ENCODE measurements at regions not wholly inside any gene's neighbourhood (a gene's known extent, or its start where the extent isn't known, plus 50 kb on each side); places are given as distances from the start of the nearest gene placed in this dataset.

DNA sequence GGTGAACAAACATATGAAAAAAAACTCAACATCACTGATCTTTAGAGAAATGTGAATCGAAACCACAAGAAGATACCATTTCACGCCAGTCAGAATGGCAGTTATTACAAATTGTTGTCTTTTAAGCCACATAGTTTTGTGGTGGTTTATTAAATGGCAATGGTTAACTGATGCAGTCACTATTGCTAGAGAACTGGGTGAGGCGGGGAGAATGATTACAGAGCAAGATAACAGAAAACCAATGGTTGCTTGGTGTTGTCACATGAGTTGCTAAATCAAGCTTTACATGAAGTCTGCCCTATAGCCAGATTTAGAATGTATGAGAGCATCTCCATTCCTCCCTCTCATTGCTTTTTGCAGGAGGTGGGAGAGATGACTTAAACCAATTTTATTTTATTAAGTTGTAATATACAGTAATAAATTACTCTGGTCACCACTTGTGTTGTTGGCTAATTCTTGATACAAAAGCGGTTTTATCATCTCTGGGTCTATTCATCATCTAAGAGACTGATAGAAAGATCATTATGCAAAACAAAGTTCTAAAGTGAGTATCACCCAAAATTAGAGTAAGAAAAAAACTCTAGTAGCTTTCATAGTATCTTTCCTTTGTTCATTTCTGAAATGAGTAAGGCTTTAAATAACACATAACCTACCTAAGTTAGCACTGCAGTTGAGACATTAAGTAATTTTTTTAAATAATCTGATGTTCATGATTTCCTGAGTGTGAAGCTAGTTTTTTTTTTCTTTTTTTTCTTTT is 859.5 kb downstream of the STIM2 start:
- DNase-seq (ENCODE audit: extremely low spot score), result no peak
- CTCF ChIA-PET, result no interaction called here
- POLR2A ChIA-PET, result no interaction called here
- TF ChIP-seq CTBP1 (IDR thresholded peaks at IDR 0.05; ENCODE audit: borderline replicate concordance), result no peak
- TF ChIP-seq NFRKB (IDR thresholded peaks at IDR 0.05), result no peak
- no peak for TF ChIP-seq FOXK2 (IDR thresholded peaks at IDR 0.05)
- no peak for TF ChIP-seq SUZ12 (IDR thresholded peaks at IDR 0.05)
- TF ChIP-seq L3MBTL2 (conservative IDR thresholded peaks at IDR 0.05), result no peak
- no peak for TF ChIP-seq TARDBP (IDR thresholded peaks at IDR 0.05)
- TF ChIP-seq ARNT (IDR thresholded peaks at IDR 0.05), result no peak
- TF ChIP-seq FOXM1 (IDR thresholded peaks at IDR 0.05; ENCODE audit: borderline replicate concordance), result no peak
- TF ChIP-seq LEF1 (IDR thresholded peaks at IDR 0.05; ENCODE audit: borderline replicate concordance), result no peak
- no peak for TF ChIP-seq ELF4 (IDR thresholded peaks at IDR 0.05)
- TF ChIP-seq, protein P1, sequence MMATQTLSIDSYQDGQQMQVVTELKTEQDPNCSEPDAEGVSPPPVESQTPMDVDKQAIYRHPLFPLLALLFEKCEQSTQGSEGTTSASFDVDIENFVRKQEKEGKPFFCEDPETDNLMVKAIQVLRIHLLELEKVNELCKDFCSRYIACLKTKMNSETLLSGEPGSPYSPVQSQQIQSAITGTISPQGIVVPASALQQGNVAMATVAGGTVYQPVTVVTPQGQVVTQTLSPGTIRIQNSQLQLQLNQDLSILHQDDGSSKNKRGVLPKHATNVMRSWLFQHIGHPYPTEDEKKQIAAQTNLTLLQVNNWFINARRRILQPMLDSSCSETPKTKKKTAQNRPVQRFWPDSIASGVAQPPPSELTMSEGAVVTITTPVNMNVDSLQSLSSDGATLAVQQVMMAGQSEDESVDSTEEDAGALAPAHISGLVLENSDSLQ (IDR thresholded peaks at IDR 0.05), result no peak
- TF ChIP-seq HDGF (IDR thresholded peaks at IDR 0.05; ENCODE audit: borderline replicate concordance), result no peak
- TF ChIP-seq BHLHE40 (IDR thresholded peaks at IDR 0.05; ENCODE audit: borderline replicate concordance), result no peak
- TF ChIP-seq SP1 (IDR thresholded peaks at IDR 0.05), result no peak
- no peak for TF ChIP-seq FOXA1 (IDR thresholded peaks at IDR 0.05)
- TF ChIP-seq ZNF384 (IDR thresholded peaks at IDR 0.05), result no peak

DNA sequence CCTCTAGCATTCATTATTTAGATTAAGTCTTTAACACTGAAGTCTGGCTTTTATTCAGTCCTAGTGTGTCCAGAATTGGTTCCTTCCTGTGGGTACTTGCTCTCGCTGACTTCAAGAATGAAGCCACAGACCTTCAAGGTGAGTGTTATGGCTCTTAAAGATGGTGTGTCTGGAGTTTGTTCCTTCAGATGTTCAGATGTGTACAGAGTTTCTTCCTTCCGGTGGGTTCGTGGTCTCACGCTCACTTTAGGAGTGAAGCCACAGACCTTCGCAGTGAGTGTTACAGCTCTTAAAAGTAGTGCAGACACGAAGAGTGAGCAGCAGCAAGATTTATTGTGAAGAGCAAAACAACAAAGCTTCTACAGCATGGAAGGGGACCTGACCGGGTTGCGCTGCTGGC is 860.6 kb downstream of the STIM2 start:
- POLR2A ChIA-PET, result no interaction called here
- CTCF ChIA-PET, result no interaction called here
- DNase-seq (ENCODE audit: extremely low spot score), result no peak
- no peak for TF ChIP-seq HDGF (IDR thresholded peaks at IDR 0.05; ENCODE audit: borderline replicate concordance)
- TF ChIP-seq SUZ12 (IDR thresholded peaks at IDR 0.05), result no peak
- TF ChIP-seq NFRKB (IDR thresholded peaks at IDR 0.05), result no peak
- TF ChIP-seq ARNT (IDR thresholded peaks at IDR 0.05), result no peak
- no peak for TF ChIP-seq ELF4 (IDR thresholded peaks at IDR 0.05)
- TF ChIP-seq L3MBTL2 (conservative IDR thresholded peaks at IDR 0.05), result no peak
- no peak for TF ChIP-seq CTBP1 (IDR thresholded peaks at IDR 0.05; ENCODE audit: borderline replicate concordance)
- TF ChIP-seq TARDBP (IDR thresholded peaks at IDR 0.05), result no peak
- no peak for TF ChIP-seq LEF1 (IDR thresholded peaks at IDR 0.05; ENCODE audit: borderline replicate concordance)
- TF ChIP-seq FOXA1 (IDR thresholded peaks at IDR 0.05), result no peak
- no peak for TF ChIP-seq FOXM1 (IDR thresholded peaks at IDR 0.05; ENCODE audit: borderline replicate concordance)
- TF ChIP-seq, protein P1 (IDR thresholded peaks at IDR 0.05), result no peak
- TF ChIP-seq FOXK2 (IDR thresholded peaks at IDR 0.05), result no peak
- TF ChIP-seq BHLHE40 (IDR thresholded peaks at IDR 0.05; ENCODE audit: borderline replicate concordance), result no peak
- no peak for TF ChIP-seq SP1 (IDR thresholded peaks at IDR 0.05)
- no peak for TF ChIP-seq ZNF384 (IDR thresholded peaks at IDR 0.05)

DNA sequence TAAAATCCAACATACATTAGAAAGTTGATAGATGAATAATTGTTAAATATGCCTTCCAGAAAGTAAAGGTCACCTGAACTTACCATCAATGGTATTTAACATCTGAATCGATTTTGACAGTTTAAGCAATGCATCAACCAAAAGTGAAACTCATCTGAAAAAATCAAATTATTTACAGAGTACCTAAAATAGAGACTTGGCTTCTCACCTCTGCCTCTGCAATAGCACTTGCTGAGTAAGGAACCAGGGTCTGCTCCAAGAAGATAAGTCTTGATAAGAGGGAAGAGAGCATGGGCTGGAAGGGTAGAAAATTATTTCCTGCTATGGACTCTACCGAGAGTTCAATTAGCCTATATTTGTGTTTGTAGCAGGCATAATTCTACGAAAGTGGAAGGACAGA is 868.3 kb downstream of the STIM2 start:
- no peak for DNase-seq (ENCODE audit: extremely low spot score)
- TF ChIP-seq ARNT (IDR thresholded peaks at IDR 0.05) (no peak), CTBP1 (IDR thresholded peaks at IDR 0.05; ENCODE audit: borderline replicate concordance) (no peak), HDGF (IDR thresholded peaks at IDR 0.05; ENCODE audit: borderline replicate concordance) (no peak), NFRKB (IDR thresholded peaks at IDR 0.05) (no peak), L3MBTL2 (conservative IDR thresholded peaks at IDR 0.05) (no peak), FOXA1 (IDR thresholded peaks at IDR 0.05) (no peak), LEF1 (IDR thresholded peaks at IDR 0.05; ENCODE audit: borderline replicate concordance) (no peak), TARDBP (IDR thresholded peaks at IDR 0.05) (no peak), BHLHE40 (IDR thresholded peaks at IDR 0.05; ENCODE audit: borderline replicate concordance) (no peak), SP1 (IDR thresholded peaks at IDR 0.05) (no peak), ELF4 (IDR thresholded peaks at IDR 0.05) (no peak), SUZ12 (IDR thresholded peaks at IDR 0.05) (no peak), FOXK2 (IDR thresholded peaks at IDR 0.05) (no peak)
- TF ChIP-seq, protein P1 (IDR thresholded peaks at IDR 0.05), result no peak
- POLR2A ChIA-PET, result no interaction called here
- CTCF ChIA-PET, result no interaction called here

DNA sequence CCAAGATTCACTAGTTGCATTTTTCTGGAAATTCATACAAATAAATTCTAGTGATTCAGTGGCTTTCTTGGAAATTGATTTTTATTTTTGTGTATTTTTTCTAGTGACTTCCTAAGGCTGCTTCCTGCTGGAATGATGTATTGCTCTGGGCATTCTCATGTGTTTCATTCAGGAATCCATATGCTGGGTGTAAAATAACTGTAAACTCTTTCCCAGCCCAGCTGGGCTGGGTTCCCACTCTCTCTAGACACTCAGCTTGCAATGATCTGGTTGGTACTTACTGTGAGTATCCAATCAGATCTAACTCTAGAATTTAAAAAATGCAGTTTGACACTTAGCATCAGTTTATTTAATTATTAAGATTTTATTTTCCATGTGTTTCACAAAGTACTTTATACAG is 882.2 kb downstream of the STIM2 start:
- no peak for TF ChIP-seq SP1 (IDR thresholded peaks at IDR 0.05)
- no peak for TF ChIP-seq BHLHE40 (IDR thresholded peaks at IDR 0.05; ENCODE audit: borderline replicate concordance)
- TF ChIP-seq TARDBP (IDR thresholded peaks at IDR 0.05), result no peak
- TF ChIP-seq, protein P1 (IDR thresholded peaks at IDR 0.05), result no peak
- no peak for TF ChIP-seq ELF4 (IDR thresholded peaks at IDR 0.05)
- no peak for TF ChIP-seq CTBP1 (IDR thresholded peaks at IDR 0.05; ENCODE audit: borderline replicate concordance)
- TF ChIP-seq L3MBTL2 (conservative IDR thresholded peaks at IDR 0.05), result no peak
- TF ChIP-seq LEF1 (IDR thresholded peaks at IDR 0.05; ENCODE audit: borderline replicate concordance), result no peak
- TF ChIP-seq FOXA1 (IDR thresholded peaks at IDR 0.05), result no peak
- TF ChIP-seq FOXM1 (IDR thresholded peaks at IDR 0.05; ENCODE audit: borderline replicate concordance), result no peak
- TF ChIP-seq HDGF (IDR thresholded peaks at IDR 0.05; ENCODE audit: borderline replicate concordance), result no peak
- no peak for TF ChIP-seq NFRKB (IDR thresholded peaks at IDR 0.05)
- TF ChIP-seq SUZ12 (IDR thresholded peaks at IDR 0.05), result no peak
- no peak for TF ChIP-seq ZNF384 (IDR thresholded peaks at IDR 0.05)
- TF ChIP-seq FOXK2 (IDR thresholded peaks at IDR 0.05), result no peak
- TF ChIP-seq ARNT (IDR thresholded peaks at IDR 0.05), result no peak
- ChIA-PET CTCF (no interaction called here), POLR2A (no interaction called here)
- DNase-seq (ENCODE audit: extremely low spot score), result no peak

All from HEK293T (cell line).